Ishikawa (cell line): ENCODE measurements at regions not wholly inside any gene's neighbourhood (a gene's known extent, or its start where the extent isn't known, plus 50 kb on each side); places are given as distances from the start of the nearest gene placed in this dataset.

Experiments used
- EP300 ChIP-seq: IDR thresholded peaks from 2 replicates; pipeline ENCODE4 v1.6.1; 2012; ENCODE audit warnings: borderline replicate concordance
- FOXM1 ChIP-seq: IDR thresholded peaks from 2 replicates; pipeline ENCODE4 v1.6.1; 2012; ENCODE audit warnings: low read depth, borderline replicate concordance
- RAD21 ChIP-seq: IDR thresholded peaks from 2 replicates; pipeline ENCODE4 v1.6.1; 2012; ENCODE audit warnings: low read depth
- ZBTB7A ChIP-seq: IDR thresholded peaks from 2 replicates; pipeline ENCODE4 v1.6.1; 2012; ENCODE audit warnings: low read depth

DNA sequence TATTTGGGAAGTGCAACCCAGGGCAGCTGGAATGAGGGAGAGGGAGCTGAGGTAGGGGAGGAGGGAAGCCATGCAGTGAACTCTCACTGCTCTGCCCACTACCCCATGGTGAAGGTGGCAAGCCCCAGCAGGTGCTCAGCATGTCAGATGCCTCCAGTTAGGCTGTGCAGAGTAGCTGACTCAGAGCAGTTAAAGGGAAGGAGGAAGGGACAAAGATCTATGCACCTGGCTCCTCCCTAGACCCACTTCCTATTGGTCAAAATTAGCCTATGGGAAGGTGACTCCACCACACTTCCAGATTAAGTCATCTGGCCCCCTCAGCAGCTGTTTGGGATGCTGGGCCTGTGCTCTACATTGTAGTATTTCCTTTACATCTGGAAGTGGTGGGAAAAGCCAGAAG lies 125.7 kb upstream of the MTPN start:
- TF ChIP-seq ZBTB7A = no peak
- TF ChIP-seq EP300 = no peak
- no peak for TF ChIP-seq FOXM1
- no peak for TF ChIP-seq RAD21
